Adrenal gland (tissue), 9 donors: ENCODE measurements at regions not wholly inside any gene's neighbourhood (a gene's known extent, or its start where the extent isn't known, plus 50 kb on each side); places are given as distances from the start of the nearest gene placed in this dataset.

Source experiments
- DNase-seq, 7 donors: peaks; one replicate each; pipeline ENCODE4 v3.0.0-alpha.2; 2019 to 2020
- H3K27ac ChIP-seq, 5 donors: fragments of 200-600 bp; sonication (generic) in 4 of 5; 1 replicate in 3 of 5; 2 replicates in 2 of 5; pipeline versions ENCODE4 v1.5.1 to v1.8.0; 2016 to 2020; ENCODE audit warnings: mild to moderate bottlenecking in 1 of 5
- H3K27me3 ChIP-seq: fragments of 200-600 bp; 2 replicates; pipeline ENCODE4 v1.8.0; 2021
- H3K36me3 ChIP-seq, 2 donors: fragments of 200-600 bp; replicated peaks in 1 of 2; 1 replicate in 1 of 2; 2 replicates in 1 of 2; pipeline versions ENCODE4 v1.5.1 to v1.8.0; 2018 to 2022
- H3K4me1 ChIP-seq, 2 donors: fragments of 200-600 bp; replicated peaks in 1 of 2; 1 replicate in 1 of 2; 2 replicates in 1 of 2; pipeline versions ENCODE4 v1.5.1 to v1.8.0; 2018 to 2021
- H3K4me3 ChIP-seq, 4 donors: fragments of 200-600 bp; sonication (generic) in 3 of 4; one replicate each; pipeline ENCODE4 v1.5.1; 2016 to 2018
- H3K9me3 ChIP-seq, 3 donors: fragments of 200-600 bp; sonication (generic) in 1 of 3; replicated peaks in 1 of 3; 1 replicate in 2 of 3; 2 replicates in 1 of 3; pipeline versions ENCODE4 v1.5.1 to v1.8.0; 2016 to 2021
- POLR2A ChIP-seq, 2 donors: fragments of 450-650 bp; IDR thresholded peaks; one replicate each; pipeline ENCODE4 v1.6.1; 2017; ENCODE audit warnings: antibody characterized with exemption in 2 of 2, mild to moderate bottlenecking in 2 of 2, moderate library complexity in 1 of 2
- WGBS, 4 donors: extraction: QIAGEN DNeasy Blood & Tissue Kit in 2 of 4; methylation state at CpG; one replicate each; pipeline versions ENCODE4 v1.1.5 to v1.1.7; 2013 to 2017; 5-methylcytosine and 5-hydroxymethylcytosine counted together
- intact Hi-C, 2 donors: fragments of 100-400 bp; cut with DNase I; formaldehyde crosslinking; loops; one replicate each; pipeline versions ENCODE4 v1.14.1 to v1.15.0; 2022 to 2023
- TF ChIP-seq, protein P1 (sequence below), 6 experiments: fragments of 450-650 bp in 4 of 6; fragments of 200-600 bp in 2 of 6; sonication (generic) in 1 of 6; IDR thresholded peaks; 1 replicate in 5 of 6; 2 replicates in 1 of 6; pipeline versions ENCODE4 v1.5.1 to v1.8.0; 2016 to 2021; ENCODE audit warnings: antibody characterized with exemption in 6 of 6, mild to moderate bottlenecking in 2 of 6, moderate library complexity in 1 of 6
- donor health status: healthy with polysubstance abuse.
- donor health status: Bipolar disorder and iron deficiency.
- donor health status: DM: yes; HTN: yes; CAD: no.
- donor health status: DM: no; HTN: no; CAD: no.
- donor health status: DM: no; HTN: no; CAD: no.

DNA sequence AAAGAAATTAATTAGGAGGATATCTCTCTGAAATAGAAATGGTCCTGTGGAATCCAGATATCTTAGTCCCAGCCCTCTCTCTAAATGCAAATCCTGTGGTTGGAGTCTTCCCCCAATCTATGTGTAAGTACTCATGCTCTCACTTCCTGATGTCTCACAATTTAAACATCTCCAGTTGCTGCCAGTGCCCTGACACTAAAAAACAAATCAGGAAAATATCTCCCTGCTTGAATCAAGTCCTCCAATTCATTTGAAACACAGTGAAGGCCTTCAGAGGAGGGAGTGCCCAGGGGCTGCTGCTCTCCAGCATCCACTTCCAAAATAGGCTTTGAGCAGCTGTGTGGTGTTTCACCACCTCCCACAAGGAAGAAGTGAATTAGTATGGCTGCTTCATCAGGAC, 413.8 kb downstream of the RAD51AP2 start:
- H3K27ac ChIP-seq = no peak overlapping the region
- no peak for TF ChIP-seq POLR2A (IDR thresholded peaks at IDR 0.05)
- TF ChIP-seq, protein P1, sequence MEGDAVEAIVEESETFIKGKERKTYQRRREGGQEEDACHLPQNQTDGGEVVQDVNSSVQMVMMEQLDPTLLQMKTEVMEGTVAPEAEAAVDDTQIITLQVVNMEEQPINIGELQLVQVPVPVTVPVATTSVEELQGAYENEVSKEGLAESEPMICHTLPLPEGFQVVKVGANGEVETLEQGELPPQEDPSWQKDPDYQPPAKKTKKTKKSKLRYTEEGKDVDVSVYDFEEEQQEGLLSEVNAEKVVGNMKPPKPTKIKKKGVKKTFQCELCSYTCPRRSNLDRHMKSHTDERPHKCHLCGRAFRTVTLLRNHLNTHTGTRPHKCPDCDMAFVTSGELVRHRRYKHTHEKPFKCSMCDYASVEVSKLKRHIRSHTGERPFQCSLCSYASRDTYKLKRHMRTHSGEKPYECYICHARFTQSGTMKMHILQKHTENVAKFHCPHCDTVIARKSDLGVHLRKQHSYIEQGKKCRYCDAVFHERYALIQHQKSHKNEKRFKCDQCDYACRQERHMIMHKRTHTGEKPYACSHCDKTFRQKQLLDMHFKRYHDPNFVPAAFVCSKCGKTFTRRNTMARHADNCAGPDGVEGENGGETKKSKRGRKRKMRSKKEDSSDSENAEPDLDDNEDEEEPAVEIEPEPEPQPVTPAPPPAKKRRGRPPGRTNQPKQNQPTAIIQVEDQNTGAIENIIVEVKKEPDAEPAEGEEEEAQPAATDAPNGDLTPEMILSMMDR (IDR thresholded peaks at IDR 0.05) = no peak
- no peaks in the 10 kb centered on the region for H3K4me1 ChIP-seq
- H3K4me3 ChIP-seq = no peak overlapping the region
- no peaks in the 10 kb centered on the region for H3K36me3 ChIP-seq
- no peaks in the 10 kb centered on the region for H3K27me3 ChIP-seq
- H3K9me3 ChIP-seq = no peaks in the 10 kb centered on the region
- DNase-seq = no peak
- intact Hi-C loops = no loop called here

DNA sequence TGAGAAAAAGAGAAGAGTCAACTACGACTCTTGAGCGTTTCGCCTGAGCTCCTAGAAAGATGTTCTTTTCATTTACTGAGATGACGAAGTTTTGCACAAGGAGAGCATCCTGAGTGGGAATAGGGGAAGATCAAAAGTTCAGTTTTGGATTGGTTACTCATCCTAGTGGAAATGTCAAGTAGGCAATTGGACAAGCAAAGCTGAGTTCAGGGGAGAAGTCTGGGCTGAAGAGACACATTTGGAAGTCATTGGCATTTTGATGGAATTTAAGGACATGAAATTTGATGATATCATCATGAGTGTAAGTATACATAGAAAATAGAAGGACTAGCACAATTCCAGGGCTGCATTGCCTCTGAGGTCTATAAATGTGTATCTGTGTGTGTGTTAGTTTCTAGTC, 416.6 kb downstream of the RAD51AP2 start:
- Histone ChIP-seq H3K9me3 (no peaks in the 10 kb centered on the region), H3K4me3 (no peak overlapping the region), H3K36me3 (no peaks in the 10 kb centered on the region), H3K27ac (no peak overlapping the region), H3K4me1 (no peaks in the 10 kb centered on the region), H3K27me3 (no peaks in the 10 kb centered on the region)
- intact Hi-C loops = no loop called here
- no peak for TF ChIP-seq POLR2A (IDR thresholded peaks at IDR 0.05)
- 86 to 93% (median 86%) methylated on average over 4 of the region's 4 CpGs for WGBS, 4 donors
- no peak for DNase-seq

DNA sequence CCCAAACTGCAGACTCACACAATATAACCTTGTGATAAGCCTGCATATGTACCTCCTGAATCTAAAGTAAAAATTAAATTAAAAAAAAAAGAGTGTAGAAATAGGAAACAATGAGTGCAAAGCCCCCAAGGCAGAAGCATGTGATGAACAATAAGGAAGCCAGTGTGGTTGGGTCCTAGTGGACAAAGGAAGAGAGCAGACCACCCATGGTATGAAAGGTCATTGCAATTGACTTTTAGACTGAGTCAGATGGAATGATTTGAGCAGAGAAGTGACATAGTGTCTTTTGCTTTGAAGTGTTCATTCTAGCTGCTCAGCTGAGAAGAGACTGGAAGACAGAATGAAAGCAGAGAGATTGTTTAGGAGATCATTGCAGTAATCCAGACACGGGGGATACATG, 417.1 kb downstream of the RAD51AP2 start:
- H3K27me3 ChIP-seq = no peaks in the 10 kb centered on the region
- intact Hi-C loops = no loop called here
- no peak overlapping the region for H3K27ac ChIP-seq
- no peak overlapping the region for H3K4me3 ChIP-seq
- 70 to 76% (median 76%) methylated on average over 1 of the region's 1 CpG for WGBS, 4 donors
- no peak for DNase-seq
- TF ChIP-seq, protein P1 (IDR thresholded peaks at IDR 0.05) = no peak
- no peak for TF ChIP-seq POLR2A (IDR thresholded peaks at IDR 0.05)
- no peaks in the 10 kb centered on the region for H3K36me3 ChIP-seq
- H3K9me3 ChIP-seq = no peaks in the 10 kb centered on the region
- H3K4me1 ChIP-seq = no peaks in the 10 kb centered on the region

DNA sequence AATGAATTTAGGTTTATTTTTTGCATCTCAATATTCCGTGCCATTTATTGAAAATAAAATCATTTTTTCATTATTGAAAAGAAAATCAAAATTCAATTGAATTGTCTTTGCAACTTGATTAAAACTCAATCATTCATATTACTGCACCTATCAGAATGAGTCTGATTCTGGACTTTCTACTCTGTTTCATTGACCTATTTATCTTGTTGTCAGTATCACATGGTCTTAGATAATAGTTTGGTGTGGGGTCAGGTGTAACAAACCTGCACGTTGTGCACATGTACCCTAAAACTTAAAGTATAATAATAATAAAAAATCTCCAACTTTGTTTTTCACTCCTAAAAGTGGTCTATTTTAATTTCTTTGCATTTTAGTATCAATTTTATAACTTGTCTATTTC, 422.9 kb downstream of the RAD51AP2 start:
- no peaks in the 10 kb centered on the region for H3K36me3 ChIP-seq
- H3K9me3 ChIP-seq = no peaks in the 10 kb centered on the region
- intact Hi-C loops = no loop called here
- 69 to 81% (median 71%) methylated on average over 2 of the region's 2 CpGs for WGBS, 4 donors
- no peak overlapping the region for H3K4me3 ChIP-seq
- TF ChIP-seq POLR2A (IDR thresholded peaks at IDR 0.05) = no peak
- TF ChIP-seq, protein P1 (IDR thresholded peaks at IDR 0.05) = no peak
- no peak overlapping the region for H3K27ac ChIP-seq
- H3K27me3 ChIP-seq = no peaks in the 10 kb centered on the region
- DNase-seq = no peak
- H3K4me1 ChIP-seq = no peaks in the 10 kb centered on the region

DNA sequence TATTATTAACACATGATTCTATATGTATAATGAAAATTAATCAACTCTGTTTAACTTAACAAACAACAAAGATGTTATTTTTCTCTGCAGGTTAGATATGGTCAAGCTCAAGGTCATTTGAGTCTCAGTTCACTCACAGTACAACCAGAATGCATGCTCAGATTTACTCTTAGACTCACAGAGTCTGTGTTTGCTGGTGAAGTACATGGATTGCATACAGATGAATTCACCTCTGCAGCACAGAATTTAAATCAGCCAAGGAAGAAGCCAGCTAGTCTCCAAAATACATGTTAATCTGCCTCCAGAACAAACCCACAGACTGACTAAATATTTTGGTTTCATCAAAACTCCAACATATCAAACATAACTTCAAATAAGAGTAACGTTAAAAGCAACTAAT, 424.5 kb downstream of the RAD51AP2 start:
- DNase-seq = no peak
- 38 to 67% (median 58%) methylated on average over 1 of the region's 1 CpG for WGBS, 4 donors
- Histone ChIP-seq H3K4me1 (no peaks in the 10 kb centered on the region), H3K36me3 (no peaks in the 10 kb centered on the region), H3K27ac (no peak overlapping the region), H3K9me3 (no peaks in the 10 kb centered on the region), H3K4me3 (no peak overlapping the region), H3K27me3 (no peaks in the 10 kb centered on the region)
- intact Hi-C loops = no loop called here
- no peak for TF ChIP-seq POLR2A (IDR thresholded peaks at IDR 0.05)
- TF ChIP-seq, protein P1 (IDR thresholded peaks at IDR 0.05) = no peak
